Transverse colon (tissue), 4 donors: ENCODE measurements at regions not wholly inside any gene's neighbourhood (a gene's known extent, or its start where the extent isn't known, plus 50 kb on each side); places are given as distances from the start of the nearest gene placed in this dataset.
"Not testable (repeated sequence)": the region's sequence is repeated elsewhere in the genome, so short reads cannot be mapped to it uniquely, and the experiment has no call there.

Experiments used
- DNase-seq: peaks from one replicate; pipeline ENCODE4 v3.0.0-alpha.2; 2019
- H3K27ac ChIP-seq, 4 donors: fragments of 200-600 bp; sonication (generic); 2 replicates each; pipeline ENCODE4 v1.5.1; 2016 to 2018; ENCODE audit warnings: inconsistent platforms in 4 of 4
- H3K27me3 ChIP-seq: fragments of 200-600 bp; sonication (generic); 2 replicates; pipeline ENCODE4 v1.5.1; 2017; ENCODE audit warnings: inconsistent platforms
- H3K36me3 ChIP-seq, 4 donors: fragments of 200-600 bp; sonication (generic); 2 replicates each; pipeline ENCODE4 v1.5.1; 2017 to 2019; ENCODE audit warnings: inconsistent platforms in 4 of 4
- H3K4me1 ChIP-seq, 4 donors: fragments of 200-600 bp; sonication (generic); 2 replicates each; pipeline ENCODE4 v1.5.1; 2017 to 2020; ENCODE audit warnings: inconsistent platforms in 4 of 4
- H3K4me3 ChIP-seq, 4 donors: fragments of 200-600 bp; sonication (generic); 1 replicate in 1 of 4; 2 replicates in 3 of 4; pipeline versions ENCODE4 v1.5.1 to v1.6.1; 2017 to 2019; ENCODE audit warnings: inconsistent platforms in 4 of 4
- H3K9me3 ChIP-seq, 2 donors: fragments of 200-600 bp; sonication (generic); 2 replicates each; pipeline ENCODE4 v1.5.1; 2017 to 2019; ENCODE audit warnings: inconsistent platforms in 2 of 2
- CTCF ChIP-seq, 5 experiments: fragments of 200-600 bp in 3 of 5; fragments of 450-650 bp in 2 of 5; sonication (generic) in 3 of 5; IDR thresholded peaks; 1 replicate in 2 of 5; 2 replicates in 3 of 5; pipeline ENCODE4 v1.5.1; 2016 to 2017; ENCODE audit warnings: antibody characterized with exemption in 5 of 5, inconsistent platforms in 3 of 5, mild to moderate bottlenecking in 2 of 5, moderate library complexity in 1 of 5
- EP300 ChIP-seq: sonication (generic); formaldehyde crosslinking; IDR thresholded peaks from one replicate; pipeline ENCODE4 v1.6.1; 2017; ENCODE audit warnings: antibody characterized with exemption, low read depth
- POLR2A ChIP-seq: fragments of 450-650 bp; IDR thresholded peaks from one replicate; pipeline ENCODE4 v1.6.1; 2016; ENCODE audit warnings: antibody characterized with exemption, mild to moderate bottlenecking, moderate library complexity
- POLR2AphosphoS5 ChIP-seq, 3 donors: sonication (generic); formaldehyde crosslinking; IDR thresholded peaks; one replicate each; pipeline ENCODE4 v1.6.1; 2016; ENCODE audit warnings: antibody characterized with exemption in 3 of 3
- WGBS, 2 donors: methylation state at CpG; one replicate each; pipeline ENCODE4 v1.1.5; 2018; ENCODE audit warnings: low coverage in 1 of 2; 5-methylcytosine and 5-hydroxymethylcytosine counted together
- in situ Hi-C, 4 donors: fragments of 200-750 bp; cut with MboI; loops; one replicate each; pipeline versions ENCODE4 v1.15.0 to v1.15.1; 2017; ENCODE audit warnings: low sequenced_read_pairs in 3 of 4, low pct_ligation_motif_present in 1 of 4, low pct_unique_long_range_greater_than_20kb in 1 of 4
- intact Hi-C: fragments of 100-400 bp; cut with DNase I; formaldehyde crosslinking; loops from one replicate; pipeline ENCODE4 v1.15.1; 2023; ENCODE audit warnings: low total_unique reads

- 26 to 38% methylated on average over 2 of the region's 2 CpGs for WGBS, 2 donors
Measured at GRCh38 chr21:21897275-21897883, 899.2 kb downstream of the NCAM2 start.

GRCh38 chr21:21898801-21899200, 900.6 kb downstream of the NCAM2 start:
- in situ Hi-C loops: no loop called here
- WGBS, 2 donors: 83 to 88% methylated on average over 1 of the region's 1 CpG
- H3K27ac ChIP-seq: no peak overlapping the region
- no peak for DNase-seq
- no peaks in the 10 kb centered on the region for H3K9me3 ChIP-seq
- no peaks in the 10 kb centered on the region for H3K4me1 ChIP-seq
- no peak overlapping the region for H3K4me3 ChIP-seq
- H3K36me3 ChIP-seq: no peaks in the 10 kb centered on the region
- TF ChIP-seq POLR2A: no peak
- intact Hi-C loops: no loop called here
- no peaks in the 10 kb centered on the region for H3K27me3 ChIP-seq

More at GRCh38 chr21:21897275-21897883, 899.2 kb downstream of the NCAM2 start:
- intact Hi-C loops: no loop called here
- Histone ChIP-seq H3K27ac (no peak overlapping the region), H3K36me3 (no peaks in the 10 kb centered on the region), H3K9me3 (peaks cover 0 to 6% of the 10 kb centered on the region in 2 donors), H3K27me3 (no peaks in the 10 kb centered on the region), H3K4me3 (no peak overlapping the region), H3K4me1 (no peaks in the 10 kb centered on the region)
- TF ChIP-seq POLR2AphosphoS5 (IDR thresholded peaks at IDR 0.05): no peak
- no peak for TF ChIP-seq EP300
- no peak for TF ChIP-seq CTCF (IDR thresholded peaks at IDR 0.05)
- DNase-seq: no peak
- in situ Hi-C loops: no loop called here

- DNase-seq, intact Hi-C loops, H3K4me3 ChIP-seq, H3K9me3 ChIP-seq, H3K4me1 ChIP-seq, H3K27me3 ChIP-seq, H3K27ac ChIP-seq, H3K36me3 ChIP-seq: not testable (repeated sequence)
- 94% methylated on average over 18 of the region's 28 CpGs; no CpG with 5 or more reads in 1 of the 2 donors for WGBS, 2 donors
- in situ Hi-C loops: loop anchor here in 1 of 4 donors (25.0 kb wide), 1 partner anchor 740 kb away; no protein-coding TSS in a partner anchor
Measured at GRCh38 chr21:21902416-21902815, 904.2 kb downstream of the NCAM2 start.

GRCh38 chr21:21907271-21907670, 909.1 kb downstream of the NCAM2 start:
- WGBS, 2 donors: 70 to 72% methylated on average over 3 of the region's 3 CpGs
- intact Hi-C loops: no loop called here

GRCh38 chr21:21915816-21916215, 917.6 kb downstream of the NCAM2 start:
- intact Hi-C loops: no loop called here
- no peaks in the 10 kb centered on the region for H3K36me3 ChIP-seq
- TF ChIP-seq CTCF (IDR thresholded peaks at IDR 0.05) (no peak), EP300 (no peak), POLR2A (no peak), POLR2AphosphoS5 (IDR thresholded peaks at IDR 0.05) (no peak)
- H3K4me1 ChIP-seq: no peaks in the 10 kb centered on the region
- no peaks in the 10 kb centered on the region for H3K27me3 ChIP-seq
- in situ Hi-C loops: loop anchor here in 1 of 4 donors (25.0 kb wide), 1 partner anchor 754 kb away; no protein-coding TSS in a partner anchor
- 59 to 85% methylated on average over 2 of the region's 2 CpGs for WGBS, 2 donors
- H3K9me3 ChIP-seq: no peaks in the 10 kb centered on the region
- no peak overlapping the region for H3K4me3 ChIP-seq
- H3K27ac ChIP-seq: no peak overlapping the region
- no peak for DNase-seq

More at GRCh38 chr21:21907271-21907670, 909.1 kb downstream of the NCAM2 start:
- DNase-seq: no peak
- in situ Hi-C loops: loop anchor here in 1 of 4 donors (25.0 kb wide), 1 partner anchor 745 kb away; no protein-coding TSS in a partner anchor
- TF ChIP-seq EP300: no peak
- no peak for TF ChIP-seq POLR2A
- no peak for TF ChIP-seq CTCF (IDR thresholded peaks at IDR 0.05)
- no peaks in the 10 kb centered on the region for H3K27me3 ChIP-seq
- H3K4me1 ChIP-seq: no peaks in the 10 kb centered on the region
- H3K36me3 ChIP-seq: no peaks in the 10 kb centered on the region
- no peak overlapping the region for H3K4me3 ChIP-seq
- no peaks in the 10 kb centered on the region for H3K9me3 ChIP-seq
- H3K27ac ChIP-seq: no peak overlapping the region
